Heart right ventricle (tissue), 16 donors: ENCODE measurements at regions not wholly inside any gene's neighbourhood (a gene's known extent, or its start where the extent isn't known, plus 50 kb on each side); places are given as distances from the start of the nearest gene placed in this dataset.

Source experiments
- ATAC-seq, 8 donors: fragments of 200-7000 bp; cut with Tn5 transposase; one replicate each; pipeline ENCODE4 v1.9.1; 2020; ENCODE audit warnings: mild to moderate bottlenecking in 8 of 8, moderate library complexity in 8 of 8, moderate number of reproducible peaks in 1 of 8
- DNase-seq, 2 donors: peaks; one replicate each; pipeline ENCODE4 v3.0.0-alpha.2; 2020
- H3K27ac ChIP-seq, 10 donors: fragments of 200-600 bp; sonication (generic) in 2 of 10; one replicate each; pipeline versions ENCODE4 v1.5.0 to v1.8.0; 2020 to 2022; ENCODE audit warnings: mild to moderate bottlenecking in 3 of 10
- H3K27me3 ChIP-seq, 7 donors: fragments of 200-600 bp; one replicate each; pipeline ENCODE4 v1.8.0; 2021 to 2022; ENCODE audit warnings: mild to moderate bottlenecking in 2 of 7
- H3K36me3 ChIP-seq, 9 donors: fragments of 200-600 bp; sonication (generic) in 1 of 9; one replicate each; pipeline versions ENCODE4 v1.5.0 to v1.8.0; 2020 to 2022; ENCODE audit warnings: mild to moderate bottlenecking in 2 of 9
- H3K4me1 ChIP-seq, 9 donors: fragments of 200-600 bp; sonication (generic) in 1 of 9; one replicate each; pipeline versions ENCODE4 v1.5.0 to v1.8.0; 2020 to 2022; ENCODE audit warnings: mild to moderate bottlenecking in 4 of 9
- H3K4me3 ChIP-seq, 10 donors: fragments of 200-600 bp; sonication (generic) in 2 of 10; one replicate each; pipeline versions ENCODE4 v1.5.0 to v1.8.0; 2020 to 2022; ENCODE audit warnings: mild to moderate bottlenecking in 7 of 10, moderate library complexity in 2 of 10
- H3K9me3 ChIP-seq, 11 donors: fragments of 200-600 bp in 10 of 11; sonication (generic) in 2 of 11; one replicate each; pipeline versions ENCODE4 v1.5.0 to v1.8.0; 2013 to 2022; ENCODE audit warnings: mild to moderate bottlenecking in 2 of 11, control low read depth in 1 of 11, moderate library complexity in 1 of 11
- WGBS, 2 donors: extraction: QIAGEN DNeasy Blood & Tissue Kit; methylation state at CpG; one replicate each; pipeline ENCODE4 v1.1.7; 2013; ENCODE audit warnings: inconsistent platforms in 1 of 2; 5-methylcytosine and 5-hydroxymethylcytosine counted together
- intact Hi-C, 10 donors: fragments of 100-400 bp; cut with DNase I; formaldehyde crosslinking; loops; one replicate each; pipeline versions ENCODE4 v1.11.1 to v1.14.2; 2022
- TF ChIP-seq, protein P1 (sequence below), 9 donors: fragments of 200-600 bp; sonication (generic) in 2 of 9; IDR thresholded peaks; one replicate each; pipeline versions ENCODE4 v1.5.0 to v1.8.0; 2021 to 2022; ENCODE audit warnings: antibody characterized with exemption in 9 of 9, mild to moderate bottlenecking in 5 of 9, moderate library complexity in 1 of 9
- donor health status: Arrhythmogenic right ventricular cardiomyopathy.
- donor health status: ischemic (EF 13 %, LVEDD 7.1; RV severe dilation, severe dysfunction).
- donor health status: healthy with polysubstance abuse.
- donor health status: DM: no; HTN: yes; CAD: no.
- donor health status: DM: no; HTN: no; CAD: no.
- donor health status: ischemic (EF 25% LVEDD 6.9; RV normal size, moderate dysfunction).
- donor health status: ischemic (EF 25% LVEDD 5.7; RV mildly dilated, moderate dysfunction).
- donor health status: healthy.
- donor health status: DM: yes; HTN: yes; CAD: no.
- donor health status: Ischemic cardiomyopathy.
- donor health status: ischemic (EF 35%, LVEDD 5.7; RV mildly dilated, moderate dysfunction).
- donor health status: nonischemic (EF 11% LVEDD 7.7; RV severe dilation, severe dysfunction).
- donor health status: DM: yes; HTN: yes; CAD: no.
- donor health status: PGD.
- donor health status: ischemic (EF 29% LVEDD 5.4; RV normal size, mild dysfunction).
- donor health status: nonischemic (EF 23%, LVEDD 6.1; RV moderate dilation, normal function).

DNA sequence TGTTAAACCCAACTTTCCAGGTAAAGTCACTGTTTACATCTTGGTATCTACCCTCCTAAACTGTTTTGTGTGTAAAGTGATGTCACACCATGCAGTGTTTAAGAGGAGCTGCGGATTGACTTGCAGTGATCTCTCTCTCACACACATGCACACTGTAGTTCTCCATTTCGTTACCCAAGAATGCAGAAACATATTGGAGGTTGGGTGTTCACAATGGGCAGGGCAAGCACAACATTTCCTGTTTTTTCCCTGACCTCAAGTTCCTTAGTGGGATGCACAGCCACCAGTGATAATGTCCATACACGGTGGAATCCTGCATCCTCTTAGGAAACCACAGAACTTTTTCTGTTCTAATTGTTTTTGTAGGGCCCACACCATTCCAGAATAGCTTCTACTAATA is 85.3 kb upstream of the CFAP20DC start:
- DNase-seq: no peak

GRCh38 chr3:59133311-59133710 is 83.5 kb upstream of the CFAP20DC start:
- H3K9me3 ChIP-seq: no peaks in the 10 kb centered on the region
- no peaks in the 10 kb centered on the region for H3K36me3 ChIP-seq
- no peak overlapping the region for H3K4me3 ChIP-seq
- H3K27me3 ChIP-seq: no peaks in the 10 kb centered on the region
- no peak for ATAC-seq
- DNase-seq: no peak
- TF ChIP-seq, protein P1, sequence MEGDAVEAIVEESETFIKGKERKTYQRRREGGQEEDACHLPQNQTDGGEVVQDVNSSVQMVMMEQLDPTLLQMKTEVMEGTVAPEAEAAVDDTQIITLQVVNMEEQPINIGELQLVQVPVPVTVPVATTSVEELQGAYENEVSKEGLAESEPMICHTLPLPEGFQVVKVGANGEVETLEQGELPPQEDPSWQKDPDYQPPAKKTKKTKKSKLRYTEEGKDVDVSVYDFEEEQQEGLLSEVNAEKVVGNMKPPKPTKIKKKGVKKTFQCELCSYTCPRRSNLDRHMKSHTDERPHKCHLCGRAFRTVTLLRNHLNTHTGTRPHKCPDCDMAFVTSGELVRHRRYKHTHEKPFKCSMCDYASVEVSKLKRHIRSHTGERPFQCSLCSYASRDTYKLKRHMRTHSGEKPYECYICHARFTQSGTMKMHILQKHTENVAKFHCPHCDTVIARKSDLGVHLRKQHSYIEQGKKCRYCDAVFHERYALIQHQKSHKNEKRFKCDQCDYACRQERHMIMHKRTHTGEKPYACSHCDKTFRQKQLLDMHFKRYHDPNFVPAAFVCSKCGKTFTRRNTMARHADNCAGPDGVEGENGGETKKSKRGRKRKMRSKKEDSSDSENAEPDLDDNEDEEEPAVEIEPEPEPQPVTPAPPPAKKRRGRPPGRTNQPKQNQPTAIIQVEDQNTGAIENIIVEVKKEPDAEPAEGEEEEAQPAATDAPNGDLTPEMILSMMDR (IDR thresholded peaks at IDR 0.05): no peak
- 69 to 82% methylated on average over 4 of the region's 4 CpGs for WGBS, 2 donors
- intact Hi-C loops: no loop called here
- no peaks in the 10 kb centered on the region for H3K4me1 ChIP-seq
- no peak overlapping the region for H3K27ac ChIP-seq

More for the DNA sequence above, 85.3 kb upstream of the CFAP20DC start:
- Histone ChIP-seq H3K4me1 (no peaks in the 10 kb centered on the region), H3K4me3 (no peak overlapping the region), H3K36me3 (no peaks in the 10 kb centered on the region), H3K27me3 (no peaks in the 10 kb centered on the region), H3K27ac (no peak overlapping the region), H3K9me3 (no peaks in the 10 kb centered on the region)
- 61 to 65% methylated on average over 3 of the region's 3 CpGs for WGBS, 2 donors
- TF ChIP-seq, protein P1 (IDR thresholded peaks at IDR 0.05): no peak
- intact Hi-C loops: no loop called here
- no peak for ATAC-seq

DNA sequence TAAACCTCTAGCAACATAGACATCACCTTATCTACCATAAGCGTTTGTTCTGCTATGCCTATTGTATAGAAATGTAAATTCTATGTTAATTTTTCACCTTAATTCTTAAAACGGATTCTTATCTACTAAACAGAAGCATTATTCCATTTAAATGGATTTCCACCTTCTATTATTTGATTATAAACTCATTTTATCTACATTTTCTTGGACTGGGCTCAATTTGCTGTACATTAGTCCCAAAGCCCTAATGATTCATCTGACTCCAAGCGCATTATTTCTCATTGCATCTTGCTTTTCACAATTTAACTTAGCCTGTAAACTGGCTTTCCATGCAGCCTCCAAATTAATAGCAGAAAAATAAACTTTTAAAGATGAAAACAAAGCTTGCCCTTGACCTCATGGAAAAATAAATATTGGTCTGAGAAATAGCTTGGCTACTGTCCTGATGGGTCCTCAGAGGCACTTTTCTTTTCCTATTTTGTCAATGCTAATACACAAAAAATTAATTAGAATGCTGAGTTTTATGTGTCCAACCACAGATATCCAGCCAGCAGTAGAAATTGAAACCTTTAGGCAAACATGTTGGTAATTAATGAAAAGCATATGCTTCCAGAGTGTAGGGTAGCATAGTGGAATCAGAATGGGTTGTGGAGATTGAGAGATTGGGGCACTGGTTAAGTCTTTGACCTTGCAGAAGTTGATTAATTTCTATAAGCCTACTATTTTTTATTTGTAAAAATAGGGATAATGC is 81.4 kb upstream of the CFAP20DC start:
- intact Hi-C loops: no loop called here
- H3K4me1 ChIP-seq: peaks cover 0 to 3% (median 0%) of the 10 kb centered on the region in 9 donors
- no peak overlapping the region for H3K4me3 ChIP-seq
- TF ChIP-seq, protein P1 (IDR thresholded peaks at IDR 0.05): no peak
- no peaks in the 10 kb centered on the region for H3K9me3 ChIP-seq
- H3K27me3 ChIP-seq: no peaks in the 10 kb centered on the region
- H3K27ac ChIP-seq: no peak overlapping the region
- no peak for DNase-seq
- 74 to 77% methylated on average over 3 of the region's 3 CpGs for WGBS, 2 donors
- no peak for ATAC-seq
- H3K36me3 ChIP-seq: no peaks in the 10 kb centered on the region

DNA sequence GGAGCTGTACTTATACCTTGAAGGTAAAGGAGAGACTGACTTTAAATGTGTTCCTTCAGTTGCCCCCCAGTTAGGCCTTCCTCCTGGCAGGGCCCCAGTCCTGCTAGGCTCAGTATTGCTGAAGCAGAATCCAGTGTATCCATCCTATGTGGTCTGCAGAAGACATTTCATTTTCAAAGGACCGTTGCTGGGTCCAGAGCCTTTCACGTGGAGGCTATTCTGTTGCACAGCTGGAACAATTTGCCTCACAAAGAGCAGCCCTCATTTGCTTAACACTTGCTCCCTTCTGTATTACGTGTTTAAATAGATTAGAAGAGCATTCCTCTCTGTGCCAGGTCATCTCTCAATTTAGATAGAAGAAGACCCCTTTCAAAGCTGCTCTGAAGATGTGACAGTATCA is 78.9 kb upstream of the CFAP20DC start:
- Histone ChIP-seq H3K9me3 (no peaks in the 10 kb centered on the region), H3K36me3 (no peaks in the 10 kb centered on the region), H3K27me3 (no peaks in the 10 kb centered on the region), H3K4me3 (no peak overlapping the region), H3K27ac (no peak overlapping the region), H3K4me1 (peaks cover 0 to 3% (median 0%) of the 10 kb centered on the region in 9 donors)
- TF ChIP-seq, protein P1 (IDR thresholded peaks at IDR 0.05): no peak
- ATAC-seq: no peak
- no peak for DNase-seq
- intact Hi-C loops: no loop called here
- 60 to 63% methylated on average over 3 of the region's 3 CpGs for WGBS, 2 donors
